GM21619 (cell line): ENCODE measurements at regions not wholly inside any gene's neighbourhood (a gene's known extent, or its start where the extent isn't known, plus 50 kb on each side); places are given as distances from the start of the nearest gene placed in this dataset.

ENCODE experiments used
- ATAC-seq: cut with Tn5 transposase; IDR thresholded peaks from one replicate; pipeline ENCODE4 v1.9.1; 2021; ENCODE audit not compliant: unreplicated experiment

DNA sequence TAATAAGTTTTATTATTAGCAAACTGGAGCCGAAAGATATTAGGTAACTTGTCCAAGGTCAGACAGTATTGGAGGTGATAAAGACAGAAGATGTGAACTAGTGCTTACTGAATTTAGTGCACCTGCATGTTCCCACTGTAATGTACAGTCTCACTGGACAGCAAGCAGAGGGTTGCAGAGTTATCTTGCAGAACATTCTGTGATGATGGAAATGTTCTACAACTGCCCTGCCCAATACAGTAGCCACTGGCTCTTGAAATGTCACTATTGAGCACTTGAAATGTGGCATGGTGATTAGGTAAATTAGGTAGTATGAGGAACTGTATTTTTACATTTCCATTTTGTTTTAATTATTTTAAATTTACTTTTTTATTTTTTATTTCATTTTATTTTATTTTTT, 356.6 kb downstream of the EPHA4 start:
- ATAC-seq, result no peak

DNA sequence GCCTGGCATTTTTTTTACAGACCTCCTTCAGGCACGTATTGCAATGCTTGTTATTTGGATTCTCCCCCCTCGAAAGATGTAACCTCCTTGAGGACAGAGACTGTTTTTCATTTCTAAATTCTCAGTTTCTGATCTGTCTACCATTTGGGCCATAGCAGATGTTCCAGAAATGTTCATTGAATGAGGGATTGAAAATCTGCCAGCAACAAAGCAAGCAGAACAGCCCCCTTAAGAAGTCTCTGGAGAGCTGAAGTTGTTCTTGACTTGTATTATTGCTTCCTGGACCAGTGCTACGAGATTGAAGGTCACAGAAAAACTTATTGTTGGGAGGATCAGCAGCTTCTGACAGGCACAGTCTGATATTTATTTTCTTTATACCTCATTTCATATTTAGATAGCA, 355.5 kb downstream of the EPHA4 start:
- no peak for ATAC-seq

DNA sequence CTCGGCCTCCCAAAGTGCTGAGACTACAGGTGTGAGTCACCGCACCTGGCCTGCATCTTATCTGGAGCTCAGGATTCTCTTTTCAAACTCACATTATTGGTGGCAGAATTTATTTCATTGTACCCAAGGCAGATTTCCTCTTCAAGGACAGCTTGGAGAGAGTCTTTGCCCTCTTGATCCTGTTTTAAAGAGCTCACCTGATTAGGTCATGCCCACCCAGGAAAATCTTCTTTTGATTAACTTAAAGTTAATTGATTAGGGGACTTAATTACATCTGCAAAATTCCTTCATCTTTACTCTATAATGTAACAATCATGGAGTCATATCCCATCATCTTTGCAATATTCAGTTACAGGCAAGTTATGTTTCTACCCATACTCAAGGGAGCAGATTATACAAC, 346.4 kb downstream of the EPHA4 start:
- no peak for ATAC-seq

DNA sequence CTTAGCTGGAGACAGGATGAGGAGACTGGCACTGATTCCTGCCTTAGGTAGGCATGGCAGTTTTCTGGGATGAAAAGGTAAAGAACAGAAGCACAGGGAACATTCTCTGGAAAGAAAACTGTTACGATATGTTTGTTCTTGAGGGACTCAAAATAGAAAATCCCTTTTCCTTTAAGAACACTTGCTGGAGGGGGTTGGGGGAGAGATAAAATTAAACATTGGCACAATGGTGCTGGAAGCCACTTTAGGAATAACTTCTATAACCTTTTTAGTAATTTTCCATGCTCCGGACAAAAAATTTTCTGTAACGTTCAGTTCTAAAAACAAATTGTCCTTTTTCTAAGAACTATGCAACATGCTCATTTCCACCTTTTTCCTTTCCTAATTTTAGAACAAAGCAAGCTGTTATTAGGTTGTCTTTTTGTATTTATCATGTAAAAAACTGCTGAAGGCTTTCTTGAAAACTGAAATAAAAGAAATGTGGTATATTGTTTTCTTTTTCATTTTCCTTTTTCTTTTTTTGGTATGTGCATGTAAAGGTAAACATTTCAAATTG, 343.8 kb downstream of the EPHA4 start:
- ATAC-seq, result no peak

DNA sequence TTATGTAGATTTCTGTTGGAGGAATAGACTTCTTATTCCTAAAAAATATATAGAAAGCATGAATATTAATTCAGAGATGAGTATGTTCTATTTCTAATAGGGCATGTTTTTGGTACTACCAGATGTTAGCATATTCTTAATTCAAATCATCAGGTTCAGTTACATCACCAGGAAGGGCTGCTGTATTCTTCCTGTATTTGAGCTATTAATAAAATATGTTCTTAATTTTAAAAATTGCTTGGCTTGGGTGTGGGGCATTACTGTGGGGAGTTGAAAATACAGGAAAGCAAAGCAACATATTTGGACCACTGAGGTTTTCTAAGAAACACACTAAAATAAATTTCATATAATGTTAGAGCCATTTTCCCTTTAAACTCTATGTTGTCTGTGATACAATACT, 343.0 kb downstream of the EPHA4 start:
- ATAC-seq, result no peak

DNA sequence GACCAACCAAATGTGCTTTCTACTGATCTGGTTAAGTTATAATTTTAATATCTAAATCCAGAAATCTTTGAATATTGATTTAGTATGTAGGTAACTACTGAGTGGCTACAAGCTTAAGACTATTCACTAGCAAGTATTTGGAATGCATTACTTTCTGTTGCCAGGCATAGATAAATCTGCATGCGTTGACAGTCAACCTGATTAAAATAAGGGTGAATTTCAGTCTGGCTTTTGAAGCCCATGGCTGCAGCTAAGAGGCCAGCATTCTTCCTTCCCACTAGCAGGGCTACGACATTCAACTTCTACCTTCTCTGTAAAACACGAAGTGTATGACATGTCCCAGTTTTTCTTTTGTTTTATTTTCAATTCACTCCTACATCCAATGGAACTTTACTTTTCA, 340.6 kb downstream of the EPHA4 start:
- ATAC-seq, result no peak

DNA sequence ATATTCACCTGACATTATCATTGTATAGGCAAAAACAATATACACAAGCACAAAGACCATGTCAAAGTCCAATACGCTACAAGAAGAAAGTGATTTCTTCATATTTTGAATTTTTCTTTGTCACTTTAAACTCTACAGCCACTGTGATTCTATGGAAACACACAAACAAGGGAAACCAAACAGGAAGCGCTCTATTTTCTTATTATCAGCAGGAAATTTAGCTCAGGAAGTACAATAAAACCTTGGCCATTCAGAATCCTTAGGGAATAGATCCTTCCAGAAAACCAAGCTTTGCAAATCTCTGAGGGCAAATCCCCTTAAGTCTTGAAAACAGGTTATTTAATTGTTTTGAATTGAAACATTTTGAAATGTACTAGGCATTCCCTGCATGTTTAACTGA, 336.2 kb downstream of the EPHA4 start:
- ATAC-seq, result no peak

DNA sequence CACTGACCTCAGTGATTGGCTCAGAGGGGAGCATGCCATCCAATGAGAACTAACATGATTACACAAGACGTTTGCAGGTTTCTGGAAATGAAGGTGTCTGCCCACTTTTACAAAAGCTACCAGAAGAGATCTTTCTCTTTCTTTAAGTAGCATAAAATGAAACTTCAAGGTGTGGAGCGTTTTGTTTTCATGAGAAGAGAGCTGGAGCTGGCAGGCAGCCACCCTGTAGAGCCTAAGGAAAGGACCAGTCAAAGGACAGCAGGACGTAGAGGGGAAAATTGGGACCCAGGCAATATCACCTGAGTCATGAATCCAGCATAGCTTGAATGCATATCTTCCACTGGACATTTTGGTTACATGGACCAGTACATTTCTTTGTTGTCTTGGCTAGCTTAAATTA, 331.0 kb downstream of the EPHA4 start:
- ATAC-seq, result no peak

DNA sequence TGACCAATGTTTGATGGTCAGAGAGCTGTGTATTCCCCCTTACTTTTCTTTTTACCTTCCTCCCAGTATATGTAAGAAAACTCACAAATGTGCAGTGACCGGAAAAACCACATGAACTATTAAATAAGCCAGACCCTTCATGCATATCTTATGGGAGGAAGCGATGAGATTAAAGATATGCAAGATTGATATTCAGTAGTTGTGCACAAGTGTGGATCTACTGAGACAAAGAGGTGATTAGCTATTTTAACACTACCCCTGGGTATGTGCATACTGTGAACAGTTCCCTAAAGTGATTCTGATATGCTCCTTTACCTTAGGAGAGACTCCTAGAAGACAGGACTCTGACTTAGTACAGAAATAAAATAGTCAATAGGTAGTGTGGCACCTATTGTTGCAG, 328.3 kb downstream of the EPHA4 start:
- no peak for ATAC-seq

DNA sequence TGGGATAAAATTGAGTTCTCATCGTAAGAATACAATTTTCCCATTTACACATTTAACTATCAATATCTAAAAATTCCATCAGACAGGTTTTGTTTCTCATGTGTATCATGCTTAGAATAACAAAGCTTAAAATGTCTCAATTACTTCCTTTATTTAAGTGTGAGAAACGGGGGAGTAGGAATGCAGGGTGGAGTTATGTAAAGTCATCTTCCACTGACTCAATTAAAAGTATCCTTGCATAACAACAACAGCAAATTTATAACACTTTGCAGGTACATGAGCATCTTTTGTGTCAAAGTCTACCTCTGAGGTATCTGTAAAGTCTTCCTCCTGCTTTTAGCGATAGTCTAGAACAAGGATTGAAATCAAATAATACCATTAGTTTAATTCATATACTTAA, 327.1 kb downstream of the EPHA4 start:
- no peak for ATAC-seq

DNA sequence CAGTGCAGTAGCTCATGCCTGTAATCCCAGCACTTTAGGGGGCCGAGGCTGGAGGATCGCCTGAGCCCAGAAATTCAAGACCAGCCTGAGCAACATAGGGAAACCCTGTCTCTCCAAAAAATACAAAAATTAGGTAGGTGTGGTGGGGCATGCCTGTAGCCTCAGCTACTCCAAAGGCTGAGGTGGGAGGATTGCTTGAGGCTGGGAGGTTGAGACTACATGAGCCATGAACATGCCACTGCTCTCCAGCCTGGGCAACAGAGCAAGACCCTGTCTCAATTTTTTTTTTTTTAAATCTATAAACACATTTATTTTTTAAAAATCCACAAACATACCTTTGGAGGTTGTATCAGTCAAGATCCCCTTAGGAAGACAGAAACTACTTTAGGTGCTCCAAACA, 326.3 kb downstream of the EPHA4 start:
- ATAC-seq, result no peak

DNA sequence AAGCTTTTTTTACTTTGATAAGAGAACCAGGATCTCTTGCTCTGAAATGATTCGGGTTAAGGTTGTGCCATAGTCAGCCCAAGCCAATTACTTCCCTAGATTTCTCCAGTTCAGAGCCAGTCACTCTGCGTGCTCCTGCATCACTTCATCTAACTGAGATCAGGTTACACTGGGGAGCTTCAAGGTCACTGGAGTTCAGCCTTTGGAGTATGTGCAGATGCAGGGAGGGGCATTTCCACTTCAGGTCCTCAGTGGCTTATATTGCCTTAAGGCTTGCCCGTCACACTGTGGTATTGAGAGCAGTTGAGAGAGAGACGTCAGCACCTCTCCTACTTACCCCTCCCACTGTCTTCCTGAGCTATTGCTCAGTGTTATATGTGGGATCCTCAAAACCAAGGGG, 317.8 kb downstream of the EPHA4 start:
- ATAC-seq, result no peak

DNA sequence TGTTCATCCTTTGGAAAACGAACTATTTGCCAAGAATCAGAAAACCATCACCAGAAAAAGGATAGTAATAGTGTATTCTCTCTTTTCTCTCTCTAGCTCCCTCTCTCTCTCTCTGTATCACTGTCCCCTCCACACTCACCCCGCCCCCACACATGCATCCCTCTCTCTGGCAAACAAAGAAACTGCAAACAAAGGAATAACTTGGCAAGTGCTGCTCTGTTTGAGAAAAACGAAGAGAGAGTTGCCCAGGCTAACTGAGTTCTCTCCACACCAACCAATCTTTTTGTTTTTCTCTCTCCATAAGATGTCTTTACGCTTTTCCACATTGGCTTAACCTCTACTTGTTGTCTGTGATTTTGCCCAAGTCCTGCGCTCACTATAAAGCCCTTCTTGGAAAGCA, 316.2 kb downstream of the EPHA4 start:
- ATAC-seq, result no peak

DNA sequence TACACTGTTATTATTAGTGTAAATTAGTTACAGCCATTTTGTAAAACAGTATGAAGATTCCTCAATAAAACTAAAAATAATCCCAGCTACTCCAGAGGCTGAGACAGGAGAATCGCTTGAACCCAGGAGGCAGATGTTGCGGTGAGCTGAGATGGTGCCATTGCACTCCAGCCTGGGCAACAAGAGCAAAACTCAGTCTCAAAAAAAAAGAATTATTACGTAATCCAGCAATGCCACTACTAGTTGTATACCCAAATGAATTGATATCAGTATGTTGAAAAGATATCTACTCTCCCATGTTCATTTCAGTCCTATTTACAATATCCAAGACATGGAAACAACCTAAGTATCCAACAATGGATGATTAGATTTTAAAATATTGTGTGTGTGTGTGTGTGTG, 313.6 kb downstream of the EPHA4 start:
- ATAC-seq, result no peak

DNA sequence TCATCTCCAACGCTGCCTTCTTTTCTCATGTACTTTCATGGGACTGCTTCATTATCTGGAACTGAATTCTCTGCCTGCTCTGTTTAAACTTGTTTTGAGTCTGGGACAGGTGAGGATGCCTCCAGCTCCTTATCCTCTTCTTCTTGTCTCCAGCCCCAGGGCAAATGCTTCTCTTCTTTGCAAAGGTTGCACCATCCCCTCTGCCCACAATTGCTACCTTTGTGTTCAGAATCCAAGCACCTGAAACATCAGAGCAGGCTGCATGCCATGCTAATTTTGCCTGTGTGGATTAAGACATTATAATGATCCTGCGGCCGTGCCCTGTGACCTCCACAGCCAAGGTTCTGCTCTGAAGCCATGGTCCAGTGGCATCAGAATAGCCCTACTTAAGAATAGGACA, 309.5 kb downstream of the EPHA4 start:
- ATAC-seq, result no peak

DNA sequence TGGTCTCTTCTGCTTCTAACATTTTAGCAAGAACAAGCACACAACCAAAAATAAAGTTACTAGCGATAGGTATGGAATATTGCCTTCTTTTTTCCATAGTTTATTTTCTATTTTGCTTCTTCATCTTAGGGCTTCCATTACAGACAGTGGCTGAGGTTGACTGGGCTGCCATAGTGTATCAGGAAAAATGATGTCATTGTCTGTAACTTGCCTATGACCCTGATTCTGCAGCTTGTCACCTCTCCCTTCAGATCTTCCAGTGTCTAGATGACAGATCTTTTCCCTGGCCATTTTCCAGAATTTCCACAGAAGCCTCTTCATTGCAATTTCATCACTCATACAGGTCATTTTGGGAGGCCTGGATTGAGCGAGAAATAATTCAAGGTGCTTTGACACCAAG, 308.5 kb downstream of the EPHA4 start:
- ATAC-seq, result no peak

DNA sequence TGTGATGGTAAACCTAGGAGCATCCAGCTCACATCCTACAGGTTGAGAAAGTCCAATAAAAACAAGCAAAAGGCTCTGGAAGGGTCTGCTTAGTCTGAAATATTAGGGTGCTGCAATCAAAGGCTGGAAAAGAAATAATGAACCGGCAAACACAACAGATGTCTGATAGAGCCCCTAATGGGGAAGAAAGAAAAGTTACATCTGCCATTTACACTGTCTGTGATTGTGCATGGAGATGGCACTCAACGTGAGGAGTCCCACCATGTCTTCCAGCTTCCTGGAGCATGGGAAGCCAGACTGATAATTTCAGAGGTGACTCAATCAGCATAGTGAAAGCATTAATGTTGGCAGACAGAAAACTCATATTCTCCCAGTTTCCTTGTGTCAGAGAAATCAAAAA, 307.8 kb downstream of the EPHA4 start:
- ATAC-seq, result no peak

DNA sequence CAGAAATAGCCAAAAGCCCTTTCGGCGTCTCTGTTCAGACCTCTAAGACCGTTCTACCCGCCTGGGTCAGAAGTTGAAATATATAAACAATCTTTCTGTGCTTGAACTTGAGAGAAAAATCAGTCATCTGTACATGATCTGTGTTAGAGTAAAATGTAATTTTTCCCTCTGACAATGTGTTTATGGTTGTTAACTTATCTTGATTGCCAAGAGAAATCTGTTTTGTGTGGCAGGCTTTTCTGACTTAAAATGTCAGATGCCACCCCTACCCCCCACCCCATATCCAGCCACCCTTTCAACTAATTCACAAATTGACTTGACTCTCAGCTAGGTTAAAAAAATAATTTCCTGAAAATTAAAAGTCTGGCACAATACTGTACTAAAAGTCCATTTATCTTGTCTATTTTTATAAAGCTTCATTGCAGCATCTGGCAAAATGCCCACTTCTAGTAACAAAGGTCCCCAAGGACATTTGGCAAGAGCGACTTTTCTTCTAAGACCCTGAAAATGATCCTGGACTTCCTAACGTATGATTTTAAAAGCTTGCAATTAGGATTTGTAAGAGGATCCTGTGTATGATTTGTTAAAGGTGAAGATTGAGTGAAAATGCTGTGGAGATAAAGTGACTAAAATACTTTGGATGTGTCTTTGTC, 304.2 kb downstream of the EPHA4 start:
- no peak for ATAC-seq

DNA sequence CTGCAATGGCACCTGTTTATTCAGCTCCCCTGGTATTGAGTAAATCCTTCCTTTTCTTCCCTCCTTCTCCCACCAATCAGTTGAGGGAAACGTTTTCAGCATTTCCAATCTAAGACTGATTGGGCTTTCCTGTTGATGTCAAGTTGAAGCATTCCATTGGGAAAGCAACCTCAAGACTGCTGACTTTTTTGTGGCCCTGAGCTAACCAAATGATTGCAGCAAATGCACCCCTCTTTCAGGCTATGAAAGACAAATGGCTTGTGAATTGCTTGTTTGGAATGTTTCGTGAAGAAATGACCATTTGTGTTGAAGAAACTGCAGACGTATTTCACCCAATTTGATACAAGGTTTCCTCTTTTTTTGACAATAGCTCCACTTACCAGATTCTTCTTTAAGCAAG, 303.5 kb downstream of the EPHA4 start:
- ATAC-seq, result no peak

DNA sequence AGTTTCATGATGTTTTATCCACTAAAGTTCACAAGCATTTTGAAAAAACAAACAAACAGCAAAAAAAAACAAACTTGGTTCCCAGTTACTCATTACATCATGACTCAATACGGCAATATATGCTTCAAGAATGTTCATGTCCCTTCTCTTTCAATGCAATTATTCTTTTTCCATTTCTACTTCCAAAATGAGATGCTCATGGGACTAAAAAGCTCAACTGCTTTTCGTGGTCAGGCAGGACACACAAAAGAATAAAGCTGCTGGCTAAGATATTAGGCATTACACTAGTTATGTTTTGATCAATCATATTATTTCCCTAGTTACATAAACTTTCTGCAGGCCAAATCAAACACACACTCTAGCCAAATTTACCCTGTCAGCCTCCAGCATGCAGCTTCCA, 301.3 kb downstream of the EPHA4 start:
- no peak for ATAC-seq

DNA sequence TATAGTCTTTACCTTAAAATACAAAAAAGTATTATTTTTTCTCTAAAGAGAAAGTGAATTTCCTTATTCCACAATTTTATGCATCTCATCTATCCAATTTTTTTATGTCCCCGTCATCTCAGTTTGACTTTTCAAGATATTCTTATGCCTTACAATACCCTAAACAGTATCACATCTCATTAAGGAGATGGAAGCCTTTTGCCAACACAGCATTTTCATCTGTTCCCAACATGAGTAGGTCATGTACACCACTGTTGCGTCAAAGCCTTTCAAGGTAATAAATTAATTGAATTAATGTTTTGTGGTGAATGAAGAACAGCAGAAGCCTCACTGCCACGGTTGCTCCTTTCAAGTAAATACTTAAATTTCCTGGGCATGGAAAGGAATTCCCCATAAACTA, 299.4 kb downstream of the EPHA4 start:
- ATAC-seq, result no peak

DNA sequence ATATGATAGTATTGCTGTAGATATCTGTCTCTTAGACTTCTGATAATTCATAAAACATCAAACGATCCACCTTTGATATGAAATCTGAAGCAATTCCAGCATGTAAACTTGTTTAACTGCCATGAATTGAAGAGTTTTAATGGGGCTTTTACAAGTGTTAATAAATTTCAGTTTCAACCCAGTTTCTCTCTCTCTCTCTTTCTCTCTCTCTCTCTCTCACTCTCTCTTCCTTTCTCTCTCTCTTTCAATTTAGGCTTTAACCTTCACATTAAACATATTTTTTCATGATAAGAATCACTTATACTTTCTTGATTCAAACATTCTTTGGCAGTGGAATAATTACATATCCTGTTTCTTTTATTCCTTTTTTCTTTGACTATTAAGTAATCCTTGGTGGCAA, 296.1 kb downstream of the EPHA4 start:
- no peak for ATAC-seq

DNA sequence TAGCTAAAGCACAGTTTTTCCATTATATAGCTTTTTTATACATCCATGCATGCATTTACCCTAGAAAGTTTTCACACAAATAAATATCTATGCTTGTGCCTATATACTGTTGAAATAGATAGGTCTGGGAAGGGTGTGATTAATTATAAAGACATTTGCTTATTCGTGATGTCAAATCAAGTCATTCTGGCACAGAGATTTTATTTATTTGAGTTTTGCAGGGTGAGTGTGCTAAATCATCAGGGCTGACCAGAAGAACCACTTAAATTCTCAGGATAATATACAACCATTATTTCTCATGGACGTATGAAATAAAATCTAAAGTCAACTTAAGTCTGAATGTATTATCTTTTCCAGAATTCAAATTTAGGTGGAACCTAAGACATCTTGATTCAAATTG, 295.5 kb downstream of the EPHA4 start:
- no peak for ATAC-seq
